Liver (tissue), 8 donors: ENCODE measurements at regions not wholly inside any gene's neighbourhood (a gene's known extent, or its start where the extent isn't known, plus 50 kb on each side); places are given as distances from the start of the nearest gene placed in this dataset.

Experiments used
- DNase-seq: peaks from one replicate; pipeline ENCODE4 v3.0.0-alpha.2; 2017; ENCODE audit warnings: low spot score
- H3K27ac ChIP-seq, 2 donors: one replicate each; pipeline ENCODE4 v1.7.0; 2013; ENCODE audit warnings: inconsistent platforms in 2 of 2, low read length in 2 of 2, control low read depth in 1 of 2, low read depth in 1 of 2, mild to moderate bottlenecking in 1 of 2
- H3K27me3 ChIP-seq, 4 donors: one replicate each; pipeline versions ENCODE4 v1.6.1 to v1.7.0; 2013; ENCODE audit warnings: low read length in 3 of 4, inconsistent platforms in 1 of 4, mild to moderate bottlenecking in 1 of 4, moderate library complexity in 1 of 4; ENCODE audit not compliant: control insufficient read depth in 4 of 4, insufficient read depth in 4 of 4
- H3K36me3 ChIP-seq, 4 donors: one replicate each; pipeline versions ENCODE4 v1.6.1 to v1.7.0; 2013; ENCODE audit warnings: low read length in 3 of 4, mild to moderate bottlenecking in 3 of 4, low read depth in 1 of 4, moderate library complexity in 1 of 4; ENCODE audit not compliant: control insufficient read depth in 4 of 4, insufficient read depth in 3 of 4
- H3K4me1 ChIP-seq, 4 donors: one replicate each; pipeline versions ENCODE4 v1.6.1 to v1.7.0; 2013; ENCODE audit warnings: low read length in 3 of 4, mild to moderate bottlenecking in 3 of 4, moderate library complexity in 1 of 4; ENCODE audit not compliant: control insufficient read depth in 4 of 4, insufficient read depth in 4 of 4
- H3K4me3 ChIP-seq, 3 donors: one replicate each; pipeline versions ENCODE4 v1.6.1 to v1.7.0; 2013; ENCODE audit warnings: low read length in 3 of 3, control low read depth in 1 of 3, low read depth in 1 of 3, mild to moderate bottlenecking in 1 of 3
- H3K9ac ChIP-seq, 2 donors: one replicate each; pipeline ENCODE4 v1.7.0; 2013; ENCODE audit warnings: low read length in 2 of 2, mild to moderate bottlenecking in 2 of 2, moderate library complexity in 2 of 2, control low read depth in 1 of 2, low read depth in 1 of 2
- H3K9me3 ChIP-seq, 4 donors: one replicate each; pipeline versions ENCODE4 v1.6.1 to v1.7.0; 2013; ENCODE audit warnings: low read length in 3 of 4; ENCODE audit not compliant: control insufficient read depth in 4 of 4
- EGR1 ChIP-seq, 2 donors: IDR thresholded peaks; 2 replicates each; pipeline ENCODE4 v1.6.1; 2016 to 2018; ENCODE audit warnings: antibody characterized with exemption in 2 of 2, low read depth in 2 of 2
- FOXA1 ChIP-seq: IDR thresholded peaks from 2 replicates; pipeline ENCODE4 v1.6.1; 2016; ENCODE audit warnings: antibody characterized with exemption
- FOXA2 ChIP-seq: IDR thresholded peaks from 2 replicates; pipeline ENCODE4 v1.6.1; 2016; ENCODE audit warnings: antibody characterized with exemption
- GABPA ChIP-seq, 2 donors: IDR thresholded peaks in 1 of 2; conservative IDR thresholded peaks in 1 of 2; 2 replicates each; pipeline ENCODE4 v1.6.1; 2016; ENCODE audit warnings: antibody characterized with exemption in 2 of 2, mild to moderate bottlenecking in 1 of 2, moderate library complexity in 1 of 2
- HNF4A ChIP-seq, 2 donors: conservative IDR thresholded peaks; 2 replicates each; pipeline ENCODE4 v1.6.1; 2016; ENCODE audit warnings: antibody characterized with exemption in 2 of 2, mild to moderate bottlenecking in 2 of 2
- HNF4G ChIP-seq: IDR thresholded peaks from 2 replicates; pipeline ENCODE4 v1.6.1; 2016; ENCODE audit warnings: antibody characterized with exemption
- JUND ChIP-seq, 2 donors: IDR thresholded peaks; 2 replicates each; pipeline ENCODE4 v1.6.1; 2016; ENCODE audit warnings: antibody characterized with exemption in 2 of 2
- NR2F2 ChIP-seq: IDR thresholded peaks from 2 replicates; pipeline ENCODE4 v1.6.1; 2016; ENCODE audit warnings: antibody characterized with exemption
- RAD21 ChIP-seq, 2 donors: IDR thresholded peaks; 2 replicates each; pipeline ENCODE4 v1.6.1; 2016; ENCODE audit warnings: antibody characterized with exemption in 2 of 2, mild to moderate bottlenecking in 2 of 2
- RXRA ChIP-seq, 2 donors: IDR thresholded peaks; 2 replicates each; pipeline ENCODE4 v1.6.1; 2017 to 2018; ENCODE audit warnings: antibody characterized with exemption in 2 of 2, mild to moderate bottlenecking in 1 of 2
- SP1 ChIP-seq: IDR thresholded peaks from 2 replicates; pipeline ENCODE4 v1.6.1; 2018; ENCODE audit warnings: antibody characterized with exemption, mild to moderate bottlenecking
- YY1 ChIP-seq: IDR thresholded peaks from 2 replicates; pipeline ENCODE4 v1.6.1; 2016; ENCODE audit warnings: antibody characterized with exemption, mild to moderate bottlenecking
- WGBS: extraction: QIAGEN DNeasy Blood & Tissue Kit; methylation state at CpG from one replicate; pipeline ENCODE4 v1.1.7; 2013; 5-methylcytosine and 5-hydroxymethylcytosine counted together
- TF ChIP-seq, protein P1 (sequence below): IDR thresholded peaks from 2 replicates; pipeline ENCODE4 v1.6.1; 2016; ENCODE audit warnings: antibody characterized with exemption, mild to moderate bottlenecking
- TF ChIP-seq, protein P2 (sequence below): fragments of 150-350 bp; IDR thresholded peaks from 2 replicates; pipeline ENCODE4 v1.5.1; 2017; ENCODE audit warnings: improper control_type of control experiment, low read depth, low read length; ENCODE audit not compliant: missing input control
- TF ChIP-seq, protein P3 (sequence below): IDR thresholded peaks from 2 replicates; pipeline ENCODE4 v1.6.1; 2016; ENCODE audit warnings: antibody characterized with exemption
- TF ChIP-seq, protein P4 (sequence below): IDR thresholded peaks from 2 replicates; pipeline ENCODE4 v1.6.1; 2016; ENCODE audit warnings: antibody characterized with exemption
- TF ChIP-seq, protein P5 (sequence below): IDR thresholded peaks from 2 replicates; pipeline ENCODE4 v1.6.1; 2016; ENCODE audit warnings: antibody characterized with exemption
- donor health status: healthy.
- donor health status: healthy.
- donor health status: healthy.
- donor health status: healthy.
- donor health status: healthy.

DNA sequence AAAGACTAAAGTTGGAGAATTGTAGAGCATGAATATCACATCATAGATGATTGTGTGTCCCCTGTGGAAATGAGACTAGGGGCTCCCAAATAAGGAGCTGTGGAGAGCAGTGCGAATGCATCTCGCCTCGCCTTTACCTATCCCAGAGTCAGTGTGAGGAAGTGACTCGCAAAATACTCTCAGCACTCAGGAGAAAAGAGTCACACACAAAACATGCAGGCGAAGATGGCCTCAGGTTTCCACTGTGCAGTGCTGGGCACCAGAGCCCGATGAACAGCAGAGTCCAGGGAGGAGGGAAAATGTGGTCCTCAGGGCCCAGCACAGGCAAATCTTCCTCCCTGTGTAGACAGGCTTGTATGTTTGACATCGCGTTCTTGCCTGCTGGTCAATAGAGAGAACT is 126.5 kb upstream of the AFDN start:
- no peak overlapping the region for H3K27ac ChIP-seq
- H3K9me3 ChIP-seq, result no peaks in the 10 kb centered on the region
- no peak overlapping the region for H3K9ac ChIP-seq
- no peaks in the 10 kb centered on the region for H3K27me3 ChIP-seq
- no peaks in the 10 kb centered on the region for H3K36me3 ChIP-seq
- no peak for DNase-seq
- 82% methylated on average over 8 of the region's 8 CpGs for WGBS
- no peak overlapping the region for H3K4me3 ChIP-seq
- peaks cover 0 to 4% (median 1%) of the 10 kb centered on the region in 4 donors for H3K4me1 ChIP-seq
- TF ChIP-seq HNF4G, result no peak
- TF ChIP-seq, protein P1, sequence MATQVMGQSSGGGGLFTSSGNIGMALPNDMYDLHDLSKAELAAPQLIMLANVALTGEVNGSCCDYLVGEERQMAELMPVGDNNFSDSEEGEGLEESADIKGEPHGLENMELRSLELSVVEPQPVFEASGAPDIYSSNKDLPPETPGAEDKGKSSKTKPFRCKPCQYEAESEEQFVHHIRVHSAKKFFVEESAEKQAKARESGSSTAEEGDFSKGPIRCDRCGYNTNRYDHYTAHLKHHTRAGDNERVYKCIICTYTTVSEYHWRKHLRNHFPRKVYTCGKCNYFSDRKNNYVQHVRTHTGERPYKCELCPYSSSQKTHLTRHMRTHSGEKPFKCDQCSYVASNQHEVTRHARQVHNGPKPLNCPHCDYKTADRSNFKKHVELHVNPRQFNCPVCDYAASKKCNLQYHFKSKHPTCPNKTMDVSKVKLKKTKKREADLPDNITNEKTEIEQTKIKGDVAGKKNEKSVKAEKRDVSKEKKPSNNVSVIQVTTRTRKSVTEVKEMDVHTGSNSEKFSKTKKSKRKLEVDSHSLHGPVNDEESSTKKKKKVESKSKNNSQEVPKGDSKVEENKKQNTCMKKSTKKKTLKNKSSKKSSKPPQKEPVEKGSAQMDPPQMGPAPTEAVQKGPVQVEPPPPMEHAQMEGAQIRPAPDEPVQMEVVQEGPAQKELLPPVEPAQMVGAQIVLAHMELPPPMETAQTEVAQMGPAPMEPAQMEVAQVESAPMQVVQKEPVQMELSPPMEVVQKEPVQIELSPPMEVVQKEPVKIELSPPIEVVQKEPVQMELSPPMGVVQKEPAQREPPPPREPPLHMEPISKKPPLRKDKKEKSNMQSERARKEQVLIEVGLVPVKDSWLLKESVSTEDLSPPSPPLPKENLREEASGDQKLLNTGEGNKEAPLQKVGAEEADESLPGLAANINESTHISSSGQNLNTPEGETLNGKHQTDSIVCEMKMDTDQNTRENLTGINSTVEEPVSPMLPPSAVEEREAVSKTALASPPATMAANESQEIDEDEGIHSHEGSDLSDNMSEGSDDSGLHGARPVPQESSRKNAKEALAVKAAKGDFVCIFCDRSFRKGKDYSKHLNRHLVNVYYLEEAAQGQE, result no peak
- TF ChIP-seq RXRA (IDR thresholded peaks at IDR 0.05), result no peak
- TF ChIP-seq, protein P2, sequence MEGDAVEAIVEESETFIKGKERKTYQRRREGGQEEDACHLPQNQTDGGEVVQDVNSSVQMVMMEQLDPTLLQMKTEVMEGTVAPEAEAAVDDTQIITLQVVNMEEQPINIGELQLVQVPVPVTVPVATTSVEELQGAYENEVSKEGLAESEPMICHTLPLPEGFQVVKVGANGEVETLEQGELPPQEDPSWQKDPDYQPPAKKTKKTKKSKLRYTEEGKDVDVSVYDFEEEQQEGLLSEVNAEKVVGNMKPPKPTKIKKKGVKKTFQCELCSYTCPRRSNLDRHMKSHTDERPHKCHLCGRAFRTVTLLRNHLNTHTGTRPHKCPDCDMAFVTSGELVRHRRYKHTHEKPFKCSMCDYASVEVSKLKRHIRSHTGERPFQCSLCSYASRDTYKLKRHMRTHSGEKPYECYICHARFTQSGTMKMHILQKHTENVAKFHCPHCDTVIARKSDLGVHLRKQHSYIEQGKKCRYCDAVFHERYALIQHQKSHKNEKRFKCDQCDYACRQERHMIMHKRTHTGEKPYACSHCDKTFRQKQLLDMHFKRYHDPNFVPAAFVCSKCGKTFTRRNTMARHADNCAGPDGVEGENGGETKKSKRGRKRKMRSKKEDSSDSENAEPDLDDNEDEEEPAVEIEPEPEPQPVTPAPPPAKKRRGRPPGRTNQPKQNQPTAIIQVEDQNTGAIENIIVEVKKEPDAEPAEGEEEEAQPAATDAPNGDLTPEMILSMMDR, result no peak
- TF ChIP-seq, protein P3, sequence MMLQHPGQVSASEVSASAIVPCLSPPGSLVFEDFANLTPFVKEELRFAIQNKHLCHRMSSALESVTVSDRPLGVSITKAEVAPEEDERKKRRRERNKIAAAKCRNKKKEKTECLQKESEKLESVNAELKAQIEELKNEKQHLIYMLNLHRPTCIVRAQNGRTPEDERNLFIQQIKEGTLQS, result no peak
- no peak for TF ChIP-seq HNF4A (conservative IDR thresholded peaks at IDR 0.05)
- TF ChIP-seq GABPA (IDR thresholded peaks at IDR 0.05 in 1 of 2, conservative IDR thresholded peaks at IDR 0.05 in 1 of 2), result no peak
- no peak for TF ChIP-seq RAD21 (IDR thresholded peaks at IDR 0.05)
- TF ChIP-seq YY1, result no peak
- no peak for TF ChIP-seq FOXA1
- TF ChIP-seq, protein P4, sequence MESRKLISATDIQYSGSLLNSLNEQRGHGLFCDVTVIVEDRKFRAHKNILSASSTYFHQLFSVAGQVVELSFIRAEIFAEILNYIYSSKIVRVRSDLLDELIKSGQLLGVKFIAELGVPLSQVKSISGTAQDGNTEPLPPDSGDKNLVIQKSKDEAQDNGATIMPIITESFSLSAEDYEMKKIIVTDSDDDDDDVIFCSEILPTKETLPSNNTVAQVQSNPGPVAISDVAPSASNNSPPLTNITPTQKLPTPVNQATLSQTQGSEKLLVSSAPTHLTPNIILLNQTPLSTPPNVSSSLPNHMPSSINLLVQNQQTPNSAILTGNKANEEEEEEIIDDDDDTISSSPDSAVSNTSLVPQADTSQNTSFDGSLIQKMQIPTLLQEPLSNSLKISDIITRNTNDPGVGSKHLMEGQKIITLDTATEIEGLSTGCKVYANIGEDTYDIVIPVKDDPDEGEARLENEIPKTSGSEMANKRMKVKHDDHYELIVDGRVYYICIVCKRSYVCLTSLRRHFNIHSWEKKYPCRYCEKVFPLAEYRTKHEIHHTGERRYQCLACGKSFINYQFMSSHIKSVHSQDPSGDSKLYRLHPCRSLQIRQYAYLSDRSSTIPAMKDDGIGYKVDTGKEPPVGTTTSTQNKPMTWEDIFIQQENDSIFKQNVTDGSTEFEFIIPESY, result no peak
- TF ChIP-seq, protein P5, sequence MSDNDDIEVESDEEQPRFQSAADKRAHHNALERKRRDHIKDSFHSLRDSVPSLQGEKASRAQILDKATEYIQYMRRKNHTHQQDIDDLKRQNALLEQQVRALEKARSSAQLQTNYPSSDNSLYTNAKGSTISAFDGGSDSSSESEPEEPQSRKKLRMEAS, result no peak
- TF ChIP-seq FOXA2, result no peak
- no peak for TF ChIP-seq SP1
- TF ChIP-seq NR2F2, result no peak

DNA sequence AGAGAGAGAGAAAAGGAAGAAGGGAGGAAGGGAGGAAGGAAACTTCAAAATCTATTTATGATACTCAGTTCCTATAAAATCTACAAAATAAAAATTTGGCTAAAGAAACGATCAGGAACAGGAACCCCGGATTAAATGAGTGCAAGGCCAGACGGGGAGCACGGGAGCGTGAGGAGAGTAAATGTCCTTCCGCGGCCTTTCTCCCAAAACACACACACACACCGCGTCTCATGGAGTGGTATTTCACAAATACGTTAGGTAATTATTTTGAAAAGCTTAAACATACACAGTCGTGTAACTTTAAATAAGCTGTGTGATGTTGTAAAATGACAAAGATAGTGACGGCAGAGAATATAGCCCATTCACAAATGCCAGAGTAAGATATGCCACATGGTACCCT is 125.7 kb upstream of the AFDN start:
- Histone ChIP-seq H3K4me3 (no peak overlapping the region), H3K27me3 (no peaks in the 10 kb centered on the region), H3K4me1 (peaks cover 0 to 4% (median 1%) of the 10 kb centered on the region in 4 donors), H3K9me3 (no peaks in the 10 kb centered on the region), H3K36me3 (no peaks in the 10 kb centered on the region), H3K27ac (no peak overlapping the region), H3K9ac (no peak overlapping the region)
- DNase-seq, result no peak
- WGBS, result 89% methylated on average over 12 of the region's 12 CpGs
- TF ChIP-seq JUND (IDR thresholded peaks at IDR 0.05) (no peak), HNF4A (conservative IDR thresholded peaks at IDR 0.05) (no peak), GABPA (IDR thresholded peaks at IDR 0.05 in 1 of 2, conservative IDR thresholded peaks at IDR 0.05 in 1 of 2) (no peak), HNF4G (no peak), NR2F2 (no peak), RAD21 (IDR thresholded peaks at IDR 0.05) (no peak), EGR1 (IDR thresholded peaks at IDR 0.05; ENCODE audit: low read depth in 2 of 2) (no peak)
- TF ChIP-seq, protein P3, result no peak
- TF ChIP-seq, protein P1, result no peak
- TF ChIP-seq, protein P4, result no peak
